Coronary artery (tissue), 2 donors: ENCODE measurements at regions not wholly inside any gene's neighbourhood (a gene's known extent, or its start where the extent isn't known, plus 50 kb on each side); places are given as distances from the start of the nearest gene placed in this dataset.

Source experiments
- DNase-seq: peaks from one replicate; pipeline ENCODE4 v3.0.0-alpha.2; 2017; ENCODE audit warnings: low spot score
- H3K27ac ChIP-seq, 2 donors: fragments of 200-600 bp; sonication (generic); one replicate each; pipeline ENCODE4 v1.5.1; 2016 to 2019
- H3K4me3 ChIP-seq: fragments of 200-600 bp; sonication (generic); 2 replicates; pipeline ENCODE4 v1.5.1; 2016; ENCODE audit warnings: mild to moderate bottlenecking, moderate library complexity
- CTCF ChIP-seq: fragments of 200-600 bp; sonication (generic); IDR thresholded peaks from one replicate; pipeline ENCODE4 v1.5.1; 2019; ENCODE audit warnings: antibody characterized with exemption

GRCh38 chr4:57614257-57614932, 504.2 kb upstream of the IGFBP7 start:
- Histone ChIP-seq H3K4me3 (no peak overlapping the region), H3K27ac (no peak overlapping the region)
- TF ChIP-seq CTCF, result no peak
- no peak for DNase-seq

GRCh38 chr4:57612279-57612678, 502.1 kb upstream of the IGFBP7 start:
- H3K27ac ChIP-seq, result no peak overlapping the region
- H3K4me3 ChIP-seq, result no peak overlapping the region
- no peak for TF ChIP-seq CTCF
- no peak for DNase-seq

- no peak overlapping the region for H3K4me3 ChIP-seq
- no peak overlapping the region for H3K27ac ChIP-seq
- DNase-seq, result no peak
- no peak for TF ChIP-seq CTCF
Measured at GRCh38 chr4:57607566-57608180, 497.5 kb upstream of the IGFBP7 start.

- Histone ChIP-seq H3K4me3 (no peak overlapping the region), H3K27ac (no peak overlapping the region)
- TF ChIP-seq CTCF, result no peak
- DNase-seq, result no peak
Measured at GRCh38 chr4:57605376-57605775, 495.2 kb upstream of the IGFBP7 start.

GRCh38 chr4:57602141-57602540, 492.0 kb upstream of the IGFBP7 start:
- no peak for TF ChIP-seq CTCF
- H3K4me3 ChIP-seq, result no peak overlapping the region
- no peak overlapping the region for H3K27ac ChIP-seq
- no peak for DNase-seq

GRCh38 chr4:57591073-57591472, 480.9 kb upstream of the IGFBP7 start:
- TF ChIP-seq CTCF, result no peak
- DNase-seq, result no peak
- no peak overlapping the region for H3K4me3 ChIP-seq
- no peak overlapping the region for H3K27ac ChIP-seq

- no peak for DNase-seq
- H3K4me3 ChIP-seq, result no peak overlapping the region
- no peak overlapping the region for H3K27ac ChIP-seq
- TF ChIP-seq CTCF, result no peak
Measured at GRCh38 chr4:57588557-57588956, 478.4 kb upstream of the IGFBP7 start.
